SU-DHL-6 (cell line): ENCODE measurements at regions not wholly inside any gene's neighbourhood (a gene's known extent, or its start where the extent isn't known, plus 50 kb on each side); places are given as distances from the start of the nearest gene placed in this dataset.

Experiments used
- H2AFZ ChIP-seq: fragments of 200-600 bp; sonication (generic); 2 replicates; pipeline ENCODE4 v1.6.1; 2014; ENCODE audit warnings: low read depth, mild to moderate bottlenecking, moderate library complexity, mixed read lengths, antibody characterized with exemption, low read length; ENCODE audit not compliant: severe bottlenecking
- H3F3A ChIP-seq: fragments of 200-600 bp; shearing (Covaris generic); 2 replicates; pipeline ENCODE4 v1.6.0; 2016; ENCODE audit warnings: antibody characterized with exemption, mild to moderate bottlenecking; ENCODE audit not compliant: insufficient read depth
- H3K27ac ChIP-seq: fragments of 200-600 bp; sonication (generic); 2 replicates; pipeline ENCODE4 v1.5.1; 2016; ENCODE audit warnings: low read depth, mild to moderate bottlenecking, low read length, moderate library complexity, mixed read lengths
- H3K27me3 ChIP-seq: fragments of 200-600 bp; sonication (generic), shearing (Covaris generic); 2 replicates; pipeline ENCODE4 v1.6.0; 2014; ENCODE audit warnings: mild to moderate bottlenecking, low read length
- H3K36me3 ChIP-seq: fragments of 200-600 bp; sonication (generic); 2 replicates; pipeline ENCODE4 v1.6.1; 2014; ENCODE audit warnings: mild to moderate bottlenecking, low read length, mixed read lengths
- H3K4me2 ChIP-seq: fragments of 300-600, 200-600 bp; shearing (Covaris generic), sonication (generic); 2 replicates; pipeline ENCODE4 v1.6.0; 2014; ENCODE audit warnings: low read length, low read depth, mild to moderate bottlenecking; ENCODE audit not compliant: poor library complexity, severe bottlenecking
- H3K4me3 ChIP-seq: fragments of 200-600 bp; sonication (generic); 2 replicates; pipeline ENCODE4 v1.5.1; 2014; ENCODE audit warnings: antibody characterized with exemption, low read length, mild to moderate bottlenecking, mixed read lengths; ENCODE audit not compliant: insufficient read depth, poor library complexity, severe bottlenecking
- H3K79me2 ChIP-seq: fragments of 200-600 bp; sonication (generic); 2 replicates; pipeline ENCODE4 v1.6.1; 2014; ENCODE audit warnings: mild to moderate bottlenecking, low read length, moderate library complexity; ENCODE audit not compliant: insufficient read depth
- H3K9ac ChIP-seq: fragments of 200-600 bp; sonication (generic); 2 replicates; pipeline ENCODE4 v1.7.0; 2014; ENCODE audit warnings: mild to moderate bottlenecking, low read length
- H3K9me2 ChIP-seq: fragments of 200-600 bp; sonication (generic); replicated peaks from 2 replicates; pipeline ENCODE4 v1.6.1; 2014; ENCODE audit warnings: low read length; ENCODE audit not compliant: insufficient read depth
- H3K9me3 ChIP-seq: fragments of 200-600 bp; sonication (generic); 2 replicates; pipeline ENCODE4 v1.6.1; 2014; ENCODE audit warnings: low read length, mixed read lengths; ENCODE audit not compliant: insufficient read depth
- H4K20me1 ChIP-seq: fragments of 200-600 bp; sonication (generic); 2 replicates; pipeline ENCODE4 v1.6.1; 2014; ENCODE audit warnings: low read depth, mild to moderate bottlenecking, antibody characterized with exemption, low read length, moderate library complexity, mixed read lengths
- EZH2phosphoT487 ChIP-seq: fragments of 200-600 bp; sonication (generic), shearing (Covaris generic); conservative IDR thresholded peaks from 2 replicates; pipeline ENCODE4 v1.6.1; 2018; ENCODE audit warnings: mild to moderate bottlenecking, antibody characterized with exemption, low read length, moderate library complexity, mixed read lengths
- TF ChIP-seq, protein P1 (sequence below): fragments of 200-600 bp; sonication (generic); IDR thresholded peaks from one replicate; pipeline ENCODE4 v1.5.1; 2017; ENCODE audit warnings: antibody characterized with exemption, mild to moderate bottlenecking, low read length, moderate library complexity; ENCODE audit not compliant: insufficient read depth, poor library complexity, severe bottlenecking

DNA sequence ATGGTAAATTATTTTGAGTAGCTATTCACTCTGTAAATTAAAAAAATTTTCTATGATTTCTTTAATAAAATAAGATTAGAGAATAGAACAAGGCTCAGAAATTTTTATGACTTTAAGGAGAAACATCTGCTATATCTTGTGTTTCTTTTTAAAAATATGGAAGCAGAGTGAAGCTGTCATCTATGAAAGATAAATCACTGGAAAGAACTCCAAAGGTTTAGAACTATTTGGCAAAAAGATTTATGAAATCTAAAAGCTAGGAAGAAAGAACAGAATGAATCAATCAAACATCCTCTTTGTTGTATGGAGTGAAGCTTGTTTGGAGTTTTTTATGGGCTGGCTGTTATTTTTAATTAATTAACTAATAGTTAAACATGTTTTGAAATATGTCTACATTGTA is 89.8 kb upstream of the ACTBL2 start:
- no peak overlapping the region for H3K4me2 ChIP-seq
- H3K9me3 ChIP-seq, result no peaks in the 10 kb centered on the region
- H3K27ac ChIP-seq, result no peak overlapping the region
- H3K4me3 ChIP-seq, result no peak overlapping the region
- H3K27me3 ChIP-seq, result no peaks in the 10 kb centered on the region
- no peaks in the 10 kb centered on the region for H4K20me1 ChIP-seq
- H3F3A ChIP-seq, result no peaks in the 10 kb centered on the region
- no peak overlapping the region for H2AFZ ChIP-seq
- no peaks in the 10 kb centered on the region for H3K36me3 ChIP-seq
- TF ChIP-seq EZH2phosphoT487, result no peak
- TF ChIP-seq, protein P1, sequence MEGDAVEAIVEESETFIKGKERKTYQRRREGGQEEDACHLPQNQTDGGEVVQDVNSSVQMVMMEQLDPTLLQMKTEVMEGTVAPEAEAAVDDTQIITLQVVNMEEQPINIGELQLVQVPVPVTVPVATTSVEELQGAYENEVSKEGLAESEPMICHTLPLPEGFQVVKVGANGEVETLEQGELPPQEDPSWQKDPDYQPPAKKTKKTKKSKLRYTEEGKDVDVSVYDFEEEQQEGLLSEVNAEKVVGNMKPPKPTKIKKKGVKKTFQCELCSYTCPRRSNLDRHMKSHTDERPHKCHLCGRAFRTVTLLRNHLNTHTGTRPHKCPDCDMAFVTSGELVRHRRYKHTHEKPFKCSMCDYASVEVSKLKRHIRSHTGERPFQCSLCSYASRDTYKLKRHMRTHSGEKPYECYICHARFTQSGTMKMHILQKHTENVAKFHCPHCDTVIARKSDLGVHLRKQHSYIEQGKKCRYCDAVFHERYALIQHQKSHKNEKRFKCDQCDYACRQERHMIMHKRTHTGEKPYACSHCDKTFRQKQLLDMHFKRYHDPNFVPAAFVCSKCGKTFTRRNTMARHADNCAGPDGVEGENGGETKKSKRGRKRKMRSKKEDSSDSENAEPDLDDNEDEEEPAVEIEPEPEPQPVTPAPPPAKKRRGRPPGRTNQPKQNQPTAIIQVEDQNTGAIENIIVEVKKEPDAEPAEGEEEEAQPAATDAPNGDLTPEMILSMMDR, result no peak
- no peak overlapping the region for H3K9ac ChIP-seq
- no peaks in the 10 kb centered on the region for H3K79me2 ChIP-seq
- no peaks in the 10 kb centered on the region for H3K9me2 ChIP-seq

DNA sequence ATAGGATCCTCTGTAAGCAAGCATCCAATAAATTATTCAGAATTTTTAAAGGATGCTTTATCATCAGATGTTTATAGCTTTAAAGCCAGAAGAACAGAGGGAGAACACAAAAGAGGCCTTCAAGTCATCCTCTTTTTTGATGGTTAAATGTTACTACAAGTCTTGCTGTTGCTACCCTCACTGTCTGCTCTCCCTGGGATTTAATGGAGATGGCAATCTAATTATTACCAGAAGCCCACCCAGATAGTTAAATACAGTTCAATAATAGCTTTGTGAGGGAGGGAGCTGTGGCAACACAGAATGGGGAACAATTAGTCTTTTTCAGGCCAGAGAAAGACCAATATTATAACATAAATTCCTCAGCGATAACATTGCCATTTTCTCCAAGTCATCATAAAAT is 87.0 kb upstream of the ACTBL2 start:
- no peak for TF ChIP-seq EZH2phosphoT487
- TF ChIP-seq, protein P1, result no peak
- Histone ChIP-seq H3K4me3 (no peak overlapping the region), H3F3A (no peaks in the 10 kb centered on the region), H2AFZ (no peak overlapping the region), H4K20me1 (no peaks in the 10 kb centered on the region), H3K27ac (no peak overlapping the region), H3K9me2 (no peaks in the 10 kb centered on the region), H3K36me3 (no peaks in the 10 kb centered on the region), H3K9ac (no peak overlapping the region), H3K4me2 (no peak overlapping the region), H3K9me3 (no peaks in the 10 kb centered on the region), H3K27me3 (no peaks in the 10 kb centered on the region), H3K79me2 (no peaks in the 10 kb centered on the region)

DNA sequence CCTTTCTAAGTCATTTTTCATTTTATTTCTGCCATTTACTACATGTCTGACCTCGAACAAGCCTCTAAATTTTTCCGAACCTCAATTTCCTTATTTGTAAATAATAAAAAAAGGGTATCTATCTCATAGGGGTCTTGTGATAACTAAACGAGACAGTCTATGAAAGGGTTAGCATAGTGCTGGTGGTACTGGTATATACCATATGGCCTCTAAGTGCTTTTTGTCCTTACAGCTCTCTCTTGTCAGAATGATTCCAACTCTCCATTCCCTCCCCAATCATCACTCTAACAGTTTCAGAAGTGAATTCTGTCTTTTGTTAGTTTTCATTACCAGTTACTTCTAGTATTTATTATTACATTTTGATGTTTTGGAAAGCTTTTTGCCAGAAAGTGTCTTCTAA is 85.5 kb upstream of the ACTBL2 start:
- no peaks in the 10 kb centered on the region for H3K79me2 ChIP-seq
- H3K9me2 ChIP-seq, result no peaks in the 10 kb centered on the region
- H3K9ac ChIP-seq, result no peak overlapping the region

More for the DNA sequence above, 85.5 kb upstream of the ACTBL2 start:
- Histone ChIP-seq H3K4me2 (no peak overlapping the region), H3K27me3 (no peaks in the 10 kb centered on the region), H3F3A (no peaks in the 10 kb centered on the region), H3K36me3 (no peaks in the 10 kb centered on the region), H3K27ac (no peak overlapping the region), H3K9me3 (no peaks in the 10 kb centered on the region), H4K20me1 (no peaks in the 10 kb centered on the region), H3K4me3 (no peak overlapping the region), H2AFZ (no peak overlapping the region)
- TF ChIP-seq EZH2phosphoT487, result no peak
- TF ChIP-seq, protein P1, result no peak
